H1 (cell line): ENCODE measurements at regions not wholly inside any gene's neighbourhood (a gene's known extent, or its start where the extent isn't known, plus 50 kb on each side); places are given as distances from the start of the nearest gene placed in this dataset.

Experiments
- CTCF ChIA-PET: fragments of 300-600 bp; sonication (Branson Sonifier 250); formaldehyde crosslinking; loops from one replicate; lab custom pipeline; 2021; ENCODE audit not compliant: partially characterized antibody; lab: Charles Lee
- POLR2A ChIA-PET: fragments of 300-600 bp; sonication (Branson Sonifier 250); formaldehyde crosslinking; loops from one replicate; lab custom pipeline; 2021; ENCODE audit warnings: inconsistent platforms; ENCODE audit not compliant: partially characterized antibody; lab: Charles Lee
- DNase-seq, 2 experiments: peaks; one replicate each; pipeline versions ENCODE4 v3.0.0 to v3.0.0-alpha.2; 2010 to 2022; ENCODE audit warnings: low spot score in 2 of 2, low read depth in 1 of 2, mixed read lengths in 1 of 2
- FAIRE-seq: peaks from 2 replicates; lab custom pipeline; 2011; peaks lifted over from hg19 to GRCh38; lab: Jason Lieb, UNC
- H2AFZ ChIP-seq: 2 replicates; pipeline ENCODE4 v1.8.1; 2012; ENCODE audit warnings: low read length, inconsistent platforms
- H2AK5ac ChIP-seq: 2 replicates; pipeline ENCODE4 v1.6.1; 2013; ENCODE audit warnings: low read depth, low read length
- H2BK120ac ChIP-seq: replicated peaks from 2 replicates; pipeline ENCODE3; 2013; ENCODE audit warnings: low read depth, low read length, inconsistent platforms
- H2BK12ac ChIP-seq: 2 replicates; pipeline ENCODE4 v1.6.1; 2013; ENCODE audit warnings: low read depth, low read length
- H2BK15ac ChIP-seq: 2 replicates; pipeline ENCODE4 v1.6.1; 2013; ENCODE audit warnings: low read length
- H2BK20ac ChIP-seq: 2 replicates; pipeline ENCODE4 v1.6.1; 2013; ENCODE audit warnings: low read length
- H2BK5ac ChIP-seq: 2 replicates; pipeline ENCODE4 v1.6.1; 2013; ENCODE audit warnings: low read depth, low read length
- H3K14ac ChIP-seq: 2 replicates; pipeline ENCODE4 v1.6.1; 2013; ENCODE audit warnings: inconsistent platforms; ENCODE audit not compliant: insufficient read length
- H3K18ac ChIP-seq: 2 replicates; pipeline ENCODE4 v1.6.1; 2013; ENCODE audit warnings: low read length; ENCODE audit errors: extremely low read depth
- H3K23ac ChIP-seq: 2 replicates; pipeline ENCODE4 v1.6.1; 2013; ENCODE audit warnings: inconsistent platforms; ENCODE audit not compliant: insufficient read length
- H3K23me2 ChIP-seq: 2 replicates; pipeline ENCODE4 v1.6.1; 2013; ENCODE audit warnings: low read depth, low read length
- H3K27ac ChIP-seq: 2 replicates; pipeline ENCODE4 v1.6.1; 2011; ENCODE audit warnings: low read depth, low read length, inconsistent platforms
- H3K27me3 ChIP-seq, 4 experiments: replicated peaks in 1 of 4; 1 replicate in 1 of 4; 2 replicates in 3 of 4; pipeline versions ENCODE4 v1.6.1 to v1.8.1; 2011 to 2013; ENCODE audit warnings: low read length in 3 of 4, mild to moderate bottlenecking in 3 of 4, inconsistent platforms in 2 of 4, mixed read lengths in 2 of 4, moderate library complexity in 1 of 4; ENCODE audit not compliant: control insufficient read depth in 3 of 4, insufficient read depth in 3 of 4; ENCODE audit errors: extremely low read depth in 1 of 4
- H3K36me3 ChIP-seq, 4 experiments: 2 replicates each; pipeline versions ENCODE4 v1.6.1 to v1.8.1; 2011 to 2013; ENCODE audit warnings: mild to moderate bottlenecking in 4 of 4, low read length in 3 of 4, moderate library complexity in 2 of 4, control low read depth in 1 of 4, inconsistent platforms in 1 of 4; ENCODE audit not compliant: insufficient read depth in 4 of 4, control insufficient read depth in 2 of 4
- H3K4ac ChIP-seq: replicated peaks from 2 replicates; pipeline ENCODE3; 2013; ENCODE audit warnings: low read length, low read depth, mixed read lengths, inconsistent platforms; ENCODE audit not compliant: insufficient read length
- H3K4me1 ChIP-seq, 4 experiments: replicated peaks in 1 of 4; 1 replicate in 1 of 4; 2 replicates in 3 of 4; pipeline versions ENCODE4 v1.6.1 to v1.8.1; 2011 to 2013; ENCODE audit warnings: low read length in 3 of 4, inconsistent platforms in 2 of 4, mixed read lengths in 1 of 4; ENCODE audit not compliant: insufficient read depth in 4 of 4, control insufficient read depth in 3 of 4
- H3K4me2 ChIP-seq, 2 experiments: 2 replicates each; pipeline versions ENCODE4 v1.6.1 to v1.8.1; 2011 to 2013; ENCODE audit warnings: low read depth in 2 of 2, low read length in 2 of 2, control low read depth in 1 of 2, inconsistent platforms in 1 of 2, mild to moderate bottlenecking in 1 of 2; ENCODE audit not compliant: insufficient read depth in 1 of 2
- H3K4me3 ChIP-seq, 4 experiments: fragments of 200-600, 300-600 bp in 1 of 4; sonication (generic), shearing (Covaris generic), sonication (Bioruptor Twin) in 1 of 4; 2 replicates each; pipeline versions ENCODE4 v1.5.1 to v1.8.1; 2011 to 2016; ENCODE audit warnings: low read length in 4 of 4, low read depth in 3 of 4, control low read depth in 2 of 4, inconsistent platforms in 2 of 4, mild to moderate bottlenecking in 2 of 4, mixed read lengths in 1 of 4, moderate library complexity in 1 of 4; ENCODE audit not compliant: insufficient read depth in 2 of 4; ENCODE audit errors: extremely low read depth in 1 of 4
- H3K56ac ChIP-seq: replicated peaks from 2 replicates; pipeline ENCODE3; 2013; ENCODE audit warnings: low read depth, mild to moderate bottlenecking, mixed read lengths, low read length, inconsistent platforms; ENCODE audit not compliant: insufficient read length
- H3K79me1 ChIP-seq: 2 replicates; pipeline ENCODE4 v1.6.1; 2013; ENCODE audit warnings: low read depth, low read length, control low read depth
- H3K79me2 ChIP-seq, 2 experiments: 2 replicates each; pipeline versions ENCODE4 v1.6.1 to v1.8.1; 2012 to 2013; ENCODE audit warnings: low read length in 2 of 2, mild to moderate bottlenecking in 2 of 2, inconsistent platforms in 1 of 2; ENCODE audit not compliant: insufficient read depth in 2 of 2, control insufficient read depth in 1 of 2
- H3K9ac ChIP-seq, 4 experiments: replicated peaks in 1 of 4; 1 replicate in 1 of 4; 2 replicates in 3 of 4; pipeline versions ENCODE4 v1.6.1 to v1.8.1; 2011 to 2013; ENCODE audit warnings: low read depth in 3 of 4, low read length in 3 of 4, control low read depth in 2 of 4, mild to moderate bottlenecking in 2 of 4, moderate library complexity in 2 of 4, inconsistent platforms in 1 of 4; ENCODE audit errors: extremely low read depth in 1 of 4
- H3K9me3 ChIP-seq, 2 experiments: 2 replicates each; pipeline versions ENCODE4 v1.6.1 to v1.8.1; 2012 to 2013; ENCODE audit warnings: mild to moderate bottlenecking in 2 of 2, moderate library complexity in 2 of 2, control low read depth in 1 of 2, inconsistent platforms in 1 of 2, low read depth in 1 of 2, low read length in 1 of 2, mixed read lengths in 1 of 2; ENCODE audit not compliant: insufficient read depth in 2 of 2
- H4K20me1 ChIP-seq, 2 experiments: replicated peaks in 1 of 2; 2 replicates each; pipeline versions ENCODE3 to v1.8.1; 2011 to 2013; ENCODE audit warnings: inconsistent platforms in 2 of 2, low read length in 2 of 2, mild to moderate bottlenecking in 1 of 2; ENCODE audit not compliant: insufficient read depth in 2 of 2, control insufficient read depth in 1 of 2
- H4K5ac ChIP-seq: 2 replicates; pipeline ENCODE4 v1.6.1; 2013; ENCODE audit warnings: low read length, low read depth, mixed read lengths, inconsistent platforms; ENCODE audit not compliant: insufficient read length
- H4K8ac ChIP-seq: 2 replicates; pipeline ENCODE4 v1.8.0; 2013; ENCODE audit warnings: mild to moderate bottlenecking, moderate library complexity, low read length, inconsistent platforms; ENCODE audit not compliant: insufficient read depth; ENCODE audit errors: extremely low read depth
- H4K91ac ChIP-seq: replicated peaks from 2 replicates; pipeline ENCODE3; 2013; ENCODE audit warnings: low read length, mixed read lengths, inconsistent platforms; ENCODE audit not compliant: insufficient read length
- BACH1 ChIP-seq: IDR thresholded peaks from 2 replicates; pipeline ENCODE4 v1.6.1; 2012; ENCODE audit warnings: low read length, improper control_type of control experiment
- BCL11A ChIP-seq, 2 experiments: IDR thresholded peaks; one replicate each; pipeline ENCODE4 v1.6.1; 2011; ENCODE audit warnings: low read depth in 2 of 2, low read length in 2 of 2, mild to moderate bottlenecking in 2 of 2
- HDAC2 ChIP-seq, 2 experiments: fragments of 300-600 bp in 1 of 2; sonication (generic) in 1 of 2; IDR thresholded peaks; 2 replicates each; pipeline ENCODE4 v1.6.1; 2011 to 2012; ENCODE audit warnings: low read depth in 2 of 2, low read length in 2 of 2, mild to moderate bottlenecking in 2 of 2, moderate library complexity in 2 of 2, borderline replicate concordance in 1 of 2, inconsistent platforms in 1 of 2
- POLR2AphosphoS5 ChIP-seq: IDR thresholded peaks from 2 replicates; pipeline ENCODE4 v1.6.1; 2011; ENCODE audit warnings: low read depth, low read length
- RNF2 ChIP-seq: fragments of 200-900, 300-1000 bp; sonication (generic); IDR thresholded peaks from 2 replicates; pipeline ENCODE4 v1.7.1; 2016; ENCODE audit warnings: borderline replicate concordance, low read depth, mild to moderate bottlenecking, antibody characterized with exemption, low read length; ENCODE audit not compliant: poor library complexity, severe bottlenecking; ENCODE audit errors: missing control alignments
- RXRA ChIP-seq: IDR thresholded peaks from 2 replicates; pipeline ENCODE4 v1.6.1; 2011; ENCODE audit warnings: low read depth, mild to moderate bottlenecking, low read length, moderate library complexity; ENCODE audit not compliant: insufficient read depth
- SIRT6 ChIP-seq: IDR thresholded peaks from one replicate; pipeline ENCODE4 v1.7.1; 2012; ENCODE audit warnings: low read length, inconsistent platforms
- SP1 ChIP-seq: IDR thresholded peaks from 2 replicates; pipeline ENCODE4 v1.6.1; 2011; ENCODE audit warnings: low read depth, low read length
- SP4 ChIP-seq: IDR thresholded peaks from 2 replicates; pipeline ENCODE4 v1.6.1; 2012; ENCODE audit warnings: low read length, inconsistent platforms
- SRF ChIP-seq: IDR thresholded peaks from 2 replicates; pipeline ENCODE4 v1.6.1; 2011; ENCODE audit warnings: mild to moderate bottlenecking, low read depth, low read length, moderate library complexity
- TAF7 ChIP-seq: optimal IDR thresholded peaks from 2 replicates; pipeline ENCODE3; 2011; ENCODE audit warnings: low read depth, mild to moderate bottlenecking, inconsistent platforms, low read length, moderate library complexity, borderline replicate concordance
- TCF12 ChIP-seq: IDR thresholded peaks from 2 replicates; pipeline ENCODE4 v1.6.1; 2011; ENCODE audit warnings: low read depth, mild to moderate bottlenecking, low read length
- USF2 ChIP-seq: IDR thresholded peaks from 2 replicates; pipeline ENCODE4 v1.6.1; 2011; ENCODE audit warnings: low read length, improper control_type of control experiment
- WGBS, 2 experiments: shearing (Covaris generic) in 1 of 2; methylation state at CpG; one replicate each; pipeline versions ENCODE4 v1.1.6 to v1.1.7; 2013 to 2015; ENCODE audit warnings: low lambda C conversion rate in 2 of 2, mixed read lengths in 2 of 2, inconsistent platforms in 1 of 2, low coverage in 1 of 2, missing lambda C conversion rate in 1 of 2; ENCODE audit not compliant: insufficient replicate concordance in 2 of 2, insufficient coverage in 1 of 2, insufficient read length in 1 of 2; ENCODE audit errors: extremely low coverage in 1 of 2, missing lambda C conversion rate in 1 of 2; 5-methylcytosine and 5-hydroxymethylcytosine counted together
- TF ChIP-seq, protein P1 (sequence below): IDR thresholded peaks from 2 replicates; pipeline ENCODE4 v1.6.1; 2012; ENCODE audit warnings: inconsistent platforms

DNA sequence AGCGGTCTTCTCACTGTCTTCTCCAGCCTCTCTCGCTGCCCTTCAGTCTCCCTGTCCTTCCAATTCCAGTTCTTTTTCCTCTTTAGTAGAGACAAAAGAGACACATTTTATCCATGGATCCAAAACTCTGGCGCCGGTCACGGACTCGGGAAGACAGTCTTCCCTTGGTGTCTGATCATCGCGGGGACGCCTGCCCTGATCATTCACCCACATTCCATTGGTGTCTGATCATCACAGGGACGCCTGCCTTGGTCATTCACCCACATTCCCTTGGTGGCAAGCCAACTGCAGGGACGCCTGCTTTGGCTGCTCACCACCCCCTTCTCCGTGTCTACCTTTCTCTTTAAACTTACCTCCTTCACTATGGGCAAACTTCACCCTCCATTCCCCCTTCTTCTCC, 619.5 kb downstream of the RERGL start:
- no peaks in the 10 kb centered on the region for H3K23me2 ChIP-seq
- no peak for FAIRE-seq
- 97% methylated on average over 12 of the region's 12 CpGs; no CpG with 5 or more reads in 1 of the 2 experiments for WGBS, 2 experiments
- TF ChIP-seq BCL11A (IDR thresholded peaks at IDR 0.05; ENCODE audit: low read depth in 2 of 2, low read length in 2 of 2) (no peak), BACH1 (no peak), SIRT6 (no peak), RNF2 (no peak), RXRA (no peak), HDAC2 (IDR thresholded peaks at IDR 0.05; ENCODE audit: borderline replicate concordance in 1 of 2, low read depth in 2 of 2, low read length in 2 of 2) (no peak), POLR2AphosphoS5 (no peak), SP4 (no peak), TAF7 (no peak), TCF12 (no peak), SRF (no peak), SP1 (no peak), USF2 (no peak)
- TF ChIP-seq, protein P1, sequence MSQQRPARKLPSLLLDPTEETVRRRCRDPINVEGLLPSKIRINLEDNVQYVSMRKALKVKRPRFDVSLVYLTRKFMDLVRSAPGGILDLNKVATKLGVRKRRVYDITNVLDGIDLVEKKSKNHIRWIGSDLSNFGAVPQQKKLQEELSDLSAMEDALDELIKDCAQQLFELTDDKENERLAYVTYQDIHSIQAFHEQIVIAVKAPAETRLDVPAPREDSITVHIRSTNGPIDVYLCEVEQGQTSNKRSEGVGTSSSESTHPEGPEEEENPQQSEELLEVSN = no peak

More for the DNA sequence above, 619.5 kb downstream of the RERGL start:
- H4K8ac ChIP-seq = no peak overlapping the region
- no peak overlapping the region for H3K18ac ChIP-seq
- DNase-seq = no peak
- H3K56ac ChIP-seq = no peak overlapping the region
- no peak overlapping the region for H3K4me3 ChIP-seq
- no peak overlapping the region for H2BK120ac ChIP-seq
- no peaks in the 10 kb centered on the region for H3K27me3 ChIP-seq
- H2BK12ac ChIP-seq = no peak overlapping the region
- ChIA-PET CTCF (no interaction called here), POLR2A (no interaction called here)
- no peak overlapping the region for H3K23ac ChIP-seq
- no peak overlapping the region for H3K4ac ChIP-seq
- H3K9ac ChIP-seq = no peak overlapping the region
- H3K79me2 ChIP-seq = no peaks in the 10 kb centered on the region
- H3K4me1 ChIP-seq = no peaks in the 10 kb centered on the region
- H3K14ac ChIP-seq = no peak overlapping the region
- H2BK15ac ChIP-seq = no peak overlapping the region
- H3K9me3 ChIP-seq = no peaks in the 10 kb centered on the region
- H3K4me2 ChIP-seq = no peak overlapping the region
- H3K36me3 ChIP-seq = no peaks in the 10 kb centered on the region
- no peak overlapping the region for H4K5ac ChIP-seq
- H4K20me1 ChIP-seq = no peaks in the 10 kb centered on the region
- H2AFZ ChIP-seq = no peak overlapping the region
- H4K91ac ChIP-seq = no peak overlapping the region
- H3K79me1 ChIP-seq = no peaks in the 10 kb centered on the region
- no peak overlapping the region for H2BK20ac ChIP-seq
- H2BK5ac ChIP-seq = no peak overlapping the region
- no peak overlapping the region for H3K27ac ChIP-seq
- no peak overlapping the region for H2AK5ac ChIP-seq
